SU-DHL-6 (cell line): ENCODE measurements at regions not wholly inside any gene's neighbourhood (a gene's known extent, or its start where the extent isn't known, plus 50 kb on each side); places are given as distances from the start of the nearest gene placed in this dataset.

Experiments
- CTCF ChIP-seq: fragments of 200-600 bp; sonication (generic); IDR thresholded peaks from one replicate; pipeline ENCODE4 v1.5.1; 2017; ENCODE audit warnings: antibody characterized with exemption, mild to moderate bottlenecking, low read length, moderate library complexity; ENCODE audit not compliant: insufficient read depth, poor library complexity, severe bottlenecking
- EZH2phosphoT487 ChIP-seq: fragments of 200-600 bp; sonication (generic), shearing (Covaris generic); conservative IDR thresholded peaks from 2 replicates; pipeline ENCODE4 v1.6.1; 2018; ENCODE audit warnings: mild to moderate bottlenecking, antibody characterized with exemption, low read length, moderate library complexity, mixed read lengths

- TF ChIP-seq CTCF (no peak), EZH2phosphoT487 (no peak)
These were observed 174.1 kb upstream of the MPHOSPH6 start for GRCh38 chr16:82344157-82344556.
